Neural progenitor cell (in vitro differentiated cells): ENCODE measurements at regions not wholly inside any gene's neighbourhood (a gene's known extent, or its start where the extent isn't known, plus 50 kb on each side); places are given as distances from the start of the nearest gene placed in this dataset.

Source experiments
- CTCF ChIP-seq: fragments of 200-600 bp; sonication (generic); IDR thresholded peaks from 2 replicates; pipeline ENCODE4 v1.5.1; 2017; ENCODE audit warnings: antibody characterized with exemption, mild to moderate bottlenecking
- EZH2 ChIP-seq: fragments of 200-600 bp; sonication (generic); IDR thresholded peaks from 2 replicates; pipeline ENCODE4 v1.6.1; 2017; ENCODE audit warnings: antibody characterized with exemption, mild to moderate bottlenecking, moderate library complexity
- EZH2phosphoT487 ChIP-seq: fragments of 200-600 bp; sonication (generic); IDR thresholded peaks from 2 replicates; pipeline ENCODE4 v1.6.1; 2017; ENCODE audit warnings: antibody characterized with exemption

DNA sequence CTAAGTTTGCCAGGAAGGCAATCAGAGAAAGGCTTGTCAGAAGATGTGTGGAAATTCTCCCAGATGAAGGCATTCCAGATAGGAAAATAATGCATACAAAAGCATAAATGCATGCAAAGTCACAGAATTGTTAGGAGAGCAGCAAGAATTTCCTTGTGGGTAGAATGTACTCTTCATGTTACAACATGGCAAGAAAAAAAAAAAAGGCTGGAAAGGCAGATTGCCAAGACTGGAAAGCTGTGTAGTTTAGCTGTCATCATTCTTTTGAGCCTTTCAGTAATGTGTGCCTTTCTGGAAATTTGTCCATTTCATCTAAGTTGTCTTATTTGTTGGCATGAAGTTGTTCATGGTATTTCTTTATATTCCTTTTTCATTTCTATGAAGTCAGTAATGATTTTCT is 71.0 kb upstream of the EFCAB3 start:
- no peak for TF ChIP-seq CTCF
- no peak for TF ChIP-seq EZH2
- TF ChIP-seq EZH2phosphoT487, result no peak
